ENCODE measurements at regions not wholly inside any gene's neighbourhood (a gene's known extent, or its start where the extent isn't known, plus 50 kb on each side); places are given as distances from the start of the nearest gene placed in this dataset.

- TF ChIP-seq CTCF (IDR thresholded peaks at IDR 0.05), result no peak
- no peak for TF ChIP-seq POLR2A (IDR thresholded peaks at IDR 0.05)
- TF ChIP-seq EP300 (IDR thresholded peaks at IDR 0.05; ENCODE audit: low read depth), result no peak
- TF ChIP-seq POLR2AphosphoS5 (IDR thresholded peaks at IDR 0.05), result no peak
Observed at GRCh38 chr1:87647430-87648177, 318.9 kb downstream of the LMO4 start.
